Peyer's patch (tissue), 4 donors: ENCODE measurements at regions not wholly inside any gene's neighbourhood (a gene's known extent, or its start where the extent isn't known, plus 50 kb on each side); places are given as distances from the start of the nearest gene placed in this dataset.

Experiments used
- DNase-seq, 3 donors: peaks; one replicate each; pipeline ENCODE4 v3.0.0-alpha.2; 2017 to 2019
- H3K27ac ChIP-seq, 4 donors: fragments of 200-600 bp; sonication (generic); one replicate each; pipeline ENCODE4 v1.5.1; 2016 to 2019
- H3K27me3 ChIP-seq, 2 donors: fragments of 200-600 bp; sonication (generic); one replicate each; pipeline ENCODE4 v1.5.1; 2019
- H3K36me3 ChIP-seq, 3 donors: fragments of 200-600 bp; sonication (generic); one replicate each; pipeline ENCODE4 v1.5.1; 2016 to 2019
- H3K4me1 ChIP-seq, 4 donors: fragments of 200-600 bp; sonication (generic); one replicate each; pipeline ENCODE4 v1.5.1; 2016 to 2019
- H3K4me3 ChIP-seq, 4 donors: fragments of 200-600 bp; sonication (generic); 1 replicate in 3 of 4; 2 replicates in 1 of 4; pipeline ENCODE4 v1.5.1; 2016 to 2019; ENCODE audit warnings: mild to moderate bottlenecking in 1 of 4
- H3K9me3 ChIP-seq, 4 donors: fragments of 200-600 bp; sonication (generic); one replicate each; pipeline ENCODE4 v1.5.1; 2016 to 2019; ENCODE audit warnings: mild to moderate bottlenecking in 1 of 4
- POLR2A ChIP-seq, 2 donors: fragments of 450-650 bp; IDR thresholded peaks; one replicate each; pipeline ENCODE4 v1.5.1; 2017; ENCODE audit warnings: antibody characterized with exemption in 2 of 2, mild to moderate bottlenecking in 2 of 2, moderate library complexity in 2 of 2
- TF ChIP-seq, protein P1 (sequence below), 6 experiments: fragments of 450-650 bp in 4 of 6; fragments of 200-600 bp in 2 of 6; sonication (generic) in 1 of 6; IDR thresholded peaks; one replicate each; pipeline ENCODE4 v1.5.1; 2017 to 2019; ENCODE audit warnings: antibody characterized with exemption in 6 of 6, mild to moderate bottlenecking in 3 of 6, moderate library complexity in 1 of 6

DNA sequence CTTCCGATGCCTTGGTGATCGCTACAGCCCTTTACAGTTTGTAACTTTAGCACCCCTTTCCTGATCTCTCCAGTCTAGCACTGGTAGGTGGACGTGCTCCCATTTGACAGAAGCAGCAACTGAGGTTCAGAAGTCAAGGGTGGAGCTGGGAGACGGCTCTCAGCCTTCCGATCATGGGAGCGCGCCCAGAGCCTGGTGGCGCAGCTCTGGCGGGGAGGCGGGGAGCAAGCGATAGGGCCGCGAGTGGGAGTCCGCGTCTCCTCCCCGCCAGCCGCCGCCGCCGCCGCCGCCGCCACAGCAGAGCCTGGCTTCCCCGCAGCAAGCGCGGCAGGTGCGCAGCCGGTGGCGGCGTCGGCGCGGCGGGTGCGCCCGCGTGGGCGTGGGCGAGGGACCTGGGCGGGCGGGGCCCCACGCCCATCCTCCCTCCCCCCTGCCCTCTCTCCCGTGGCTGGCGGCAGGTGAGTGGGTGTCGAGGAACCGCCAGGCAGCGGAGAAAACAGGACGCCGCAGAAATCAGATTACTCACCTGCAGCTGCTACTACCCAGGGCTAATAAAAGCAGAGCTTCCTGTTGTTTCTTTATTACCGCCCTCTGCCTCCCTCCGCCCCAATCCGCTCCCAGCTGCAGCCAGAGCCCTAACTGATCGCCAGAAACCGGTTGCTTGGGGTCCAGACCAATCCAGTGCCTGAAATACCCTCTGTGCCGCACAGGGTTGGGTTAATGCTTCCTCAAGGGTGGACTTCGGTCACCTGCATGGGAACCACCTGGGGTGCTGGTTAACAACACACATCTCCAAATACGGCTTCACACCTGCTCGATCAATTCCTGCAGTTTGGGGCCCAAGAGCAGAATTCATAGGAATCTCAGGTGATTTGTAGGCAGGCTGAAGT lies 60.2 kb upstream of the ID3 start:
- H3K27ac ChIP-seq: peak overlapping the region; percentile 68 to 86 (median 80)

DNA sequence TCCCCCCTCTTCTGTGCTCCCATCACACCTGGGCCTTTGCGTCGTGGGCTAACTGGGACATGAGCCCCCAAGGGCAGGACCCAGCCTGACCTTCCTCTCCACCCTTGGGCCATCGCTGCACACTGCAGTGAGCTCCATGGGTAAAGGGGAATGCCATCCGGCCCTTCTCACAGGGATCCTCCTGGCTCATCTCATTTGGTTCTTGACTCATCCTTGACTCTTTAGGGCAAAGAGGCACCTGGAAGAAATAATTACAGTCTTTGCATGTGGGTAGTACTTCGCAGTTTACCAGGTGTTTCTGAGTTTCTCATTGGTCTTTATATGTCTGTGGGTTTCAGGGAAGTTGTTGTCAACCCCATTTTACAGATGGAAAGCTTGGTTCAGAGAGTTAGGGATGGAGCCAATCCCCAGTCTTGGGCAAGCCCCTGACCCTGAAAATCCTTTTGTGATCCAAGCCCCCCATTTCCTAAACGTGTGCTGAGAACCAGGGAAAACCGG lies 59.3 kb upstream of the ID3 start:
- no peaks in the 10 kb centered on the region for H3K27me3 ChIP-seq
- no peaks in the 10 kb centered on the region for H3K9me3 ChIP-seq
- TF ChIP-seq, protein P1, sequence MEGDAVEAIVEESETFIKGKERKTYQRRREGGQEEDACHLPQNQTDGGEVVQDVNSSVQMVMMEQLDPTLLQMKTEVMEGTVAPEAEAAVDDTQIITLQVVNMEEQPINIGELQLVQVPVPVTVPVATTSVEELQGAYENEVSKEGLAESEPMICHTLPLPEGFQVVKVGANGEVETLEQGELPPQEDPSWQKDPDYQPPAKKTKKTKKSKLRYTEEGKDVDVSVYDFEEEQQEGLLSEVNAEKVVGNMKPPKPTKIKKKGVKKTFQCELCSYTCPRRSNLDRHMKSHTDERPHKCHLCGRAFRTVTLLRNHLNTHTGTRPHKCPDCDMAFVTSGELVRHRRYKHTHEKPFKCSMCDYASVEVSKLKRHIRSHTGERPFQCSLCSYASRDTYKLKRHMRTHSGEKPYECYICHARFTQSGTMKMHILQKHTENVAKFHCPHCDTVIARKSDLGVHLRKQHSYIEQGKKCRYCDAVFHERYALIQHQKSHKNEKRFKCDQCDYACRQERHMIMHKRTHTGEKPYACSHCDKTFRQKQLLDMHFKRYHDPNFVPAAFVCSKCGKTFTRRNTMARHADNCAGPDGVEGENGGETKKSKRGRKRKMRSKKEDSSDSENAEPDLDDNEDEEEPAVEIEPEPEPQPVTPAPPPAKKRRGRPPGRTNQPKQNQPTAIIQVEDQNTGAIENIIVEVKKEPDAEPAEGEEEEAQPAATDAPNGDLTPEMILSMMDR (IDR thresholded peaks at IDR 0.05): no peak
- no peak for TF ChIP-seq POLR2A (IDR thresholded peaks at IDR 0.05)
- no peak overlapping the region for H3K4me3 ChIP-seq
- no peak for DNase-seq
- no peaks in the 10 kb centered on the region for H3K36me3 ChIP-seq
- peaks cover 4 to 23% (median 19%) of the 10 kb centered on the region in 4 donors for H3K4me1 ChIP-seq
- H3K27ac ChIP-seq: peak overlapping the region; percentile 68 to 86 (median 80)

More for the DNA sequence above, 60.2 kb upstream of the ID3 start:
- Histone ChIP-seq H3K4me3 (peak overlapping the region; percentile 16 to 54 (median 41)), H3K36me3 (no peaks in the 10 kb centered on the region), H3K4me1 (peaks cover 4 to 15% (median 14%) of the 10 kb centered on the region in 4 donors), H3K9me3 (no peaks in the 10 kb centered on the region), H3K27me3 (no peaks in the 10 kb centered on the region)
- TF ChIP-seq, protein P1 (IDR thresholded peaks at IDR 0.05): no peak
- TF ChIP-seq POLR2A (IDR thresholded peaks at IDR 0.05): peak; percentile 29 to 30
- DNase-seq: peak; percentile 82 to 95 (median 87)

DNA sequence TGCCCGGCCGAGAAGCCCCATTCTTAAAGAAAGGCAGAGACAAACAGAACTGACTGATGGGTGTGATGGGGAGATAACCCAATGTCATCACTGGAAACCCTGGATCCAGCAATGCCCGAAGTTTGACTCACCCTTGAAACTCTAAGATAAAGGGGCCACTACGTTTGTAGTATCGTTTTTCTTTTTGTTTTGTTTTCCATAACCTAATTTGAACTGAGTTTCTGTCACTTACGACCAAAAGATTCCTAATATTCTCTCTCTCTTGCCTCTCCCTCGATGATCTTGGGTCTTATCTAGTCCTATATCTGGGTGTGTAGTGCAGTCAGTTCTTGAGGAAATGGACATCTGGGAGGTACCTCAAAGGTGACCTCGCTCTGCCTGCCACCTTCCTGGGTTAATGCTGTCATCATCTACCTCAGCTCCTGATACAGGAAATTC lies 57.8 kb upstream of the ID3 start:
- TF ChIP-seq, protein P1 (IDR thresholded peaks at IDR 0.05): no peak
- TF ChIP-seq POLR2A (IDR thresholded peaks at IDR 0.05): no peak
- no peaks in the 10 kb centered on the region for H3K9me3 ChIP-seq

DNA sequence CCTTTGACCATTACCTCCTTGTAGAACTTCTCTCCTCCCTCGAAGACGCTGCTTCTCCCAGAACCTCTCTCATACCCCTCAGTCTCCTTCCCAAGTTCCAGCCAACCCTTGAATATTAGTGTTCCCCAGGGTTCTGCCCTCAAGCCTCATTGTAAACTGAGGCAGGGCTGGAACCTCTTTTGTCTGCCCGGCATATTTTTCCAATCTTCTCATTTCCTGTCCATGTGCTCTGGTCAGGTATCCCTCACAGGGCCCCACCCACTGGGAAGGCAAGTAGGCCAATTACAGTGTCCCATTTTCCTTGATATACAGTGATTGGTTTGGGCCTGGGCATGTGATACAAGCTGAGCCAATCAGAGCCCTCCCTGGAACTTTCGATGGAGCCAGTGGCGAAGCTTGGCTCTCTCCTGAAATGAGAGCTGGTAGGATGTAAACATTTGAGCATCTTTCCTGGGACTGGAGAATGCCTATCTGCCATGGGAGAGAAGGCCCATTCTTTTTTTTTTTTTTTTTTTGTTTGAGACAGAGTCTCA lies 57.1 kb upstream of the ID3 start:
- H3K27me3 ChIP-seq: no peaks in the 10 kb centered on the region
- H3K36me3 ChIP-seq: no peaks in the 10 kb centered on the region
- no peak for DNase-seq
- no peak for TF ChIP-seq POLR2A (IDR thresholded peaks at IDR 0.05)
- TF ChIP-seq, protein P1 (IDR thresholded peaks at IDR 0.05): no peak
- peak overlapping the region in 1 of 4 donors; percentile 88 for H3K27ac ChIP-seq
- H3K9me3 ChIP-seq: no peaks in the 10 kb centered on the region
- no peak overlapping the region for H3K4me3 ChIP-seq
- peaks cover 4 to 39% (median 30%) of the 10 kb centered on the region in 4 donors for H3K4me1 ChIP-seq

More for the DNA sequence above, 57.8 kb upstream of the ID3 start:
- peak overlapping the region in 1 of 4 donors; percentile 86 for H3K27ac ChIP-seq
- H3K4me3 ChIP-seq: no peak overlapping the region
- no peaks in the 10 kb centered on the region for H3K27me3 ChIP-seq
- no peaks in the 10 kb centered on the region for H3K36me3 ChIP-seq
- peaks cover 4 to 38% (median 28%) of the 10 kb centered on the region in 4 donors for H3K4me1 ChIP-seq
- DNase-seq: no peak

DNA sequence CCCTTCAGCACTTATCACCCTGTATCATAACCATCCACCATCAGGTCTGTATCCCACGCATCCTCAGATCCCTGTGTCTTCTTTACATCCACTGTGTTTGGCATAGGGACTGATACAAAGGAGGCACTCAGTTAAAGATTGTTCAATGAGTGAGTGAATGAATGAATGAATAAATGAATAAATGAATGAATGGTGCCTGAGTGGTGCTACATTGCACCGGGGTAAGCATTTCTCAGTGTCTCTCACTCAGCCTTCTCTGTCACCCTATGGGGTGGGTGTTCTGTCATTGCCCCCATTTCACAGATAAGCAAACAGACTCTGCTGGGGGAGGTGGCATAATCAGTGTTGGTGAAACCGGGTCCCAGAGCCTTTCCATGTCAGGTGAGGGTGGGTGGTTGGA lies 56.6 kb upstream of the ID3 start:
- TF ChIP-seq, protein P1 (IDR thresholded peaks at IDR 0.05): no peak
- TF ChIP-seq POLR2A (IDR thresholded peaks at IDR 0.05): no peak

More for the DNA sequence above, 56.6 kb upstream of the ID3 start:
- Histone ChIP-seq H3K27ac (peak overlapping the region in 1 of 4 donors; percentile 88), H3K36me3 (no peaks in the 10 kb centered on the region), H3K4me1 (peaks cover 4 to 38% (median 30%) of the 10 kb centered on the region in 4 donors), H3K4me3 (no peak overlapping the region), H3K27me3 (no peaks in the 10 kb centered on the region), H3K9me3 (no peaks in the 10 kb centered on the region)
- DNase-seq: no peak
